K562 (cell line): ENCODE measurements at regions not wholly inside any gene's neighbourhood (a gene's known extent, or its start where the extent isn't known, plus 50 kb on each side); places are given as distances from the start of the nearest gene placed in this dataset.

ENCODE experiments used
- ATAC-seq: fragments of 200-7000 bp; cut with Tn5 transposase; 3 replicates; pipeline ENCODE4 v1.9.1; 2020; ENCODE audit warnings: moderate library complexity
- BruUV-seq: library from RNA; stranded (reverse); fragments of 400-500 nt; replicated peaks from 2 replicates; lab custom pipeline; 2021; lab: Mats Ljungman, UMichigan
- CTCF ChIA-PET: fragments of 300-600 bp; formaldehyde crosslinking; extraction: SDS; loops from one replicate; lab custom pipeline; 2021; ENCODE audit warnings: low intra/inter-chr PET ratio; lab: Yijun Ruan, JAX
- POLR2A ChIA-PET: fragments of 300-600, 350-650 bp; sonication (Branson Sonifier 250); formaldehyde crosslinking; extraction: SDS; loops from one replicate; lab custom pipeline; 2021; ENCODE audit warnings: antibody characterized with exemption, inconsistent platforms; lab: Yijun Ruan, JAX
- DNase-seq, 4 experiments: peaks; one replicate each; pipeline versions ENCODE4 v3.0.0 to v3.0.0-alpha.2; 2011 to 2018; ENCODE audit warnings: low spot score in 3 of 4, mixed read lengths in 3 of 4; ENCODE audit errors: extremely low read depth in 1 of 4
- FAIRE-seq: peaks from 2 replicates; lab custom pipeline; 2011; peaks lifted over from hg19 to GRCh38; lab: Jason Lieb, UNC
- H2AFZ ChIP-seq: 2 replicates; pipeline ENCODE4 v1.6.0; 2011; ENCODE audit warnings: low read depth, low read length, control low read depth, inconsistent platforms
- H3K27ac ChIP-seq: fragments of 200-600 bp; 3 replicates; pipeline ENCODE4 v1.8.0; 2011; ENCODE audit warnings: low read depth, mild to moderate bottlenecking, control low read depth, inconsistent platforms, low read length, moderate library complexity, mixed read lengths; ENCODE audit errors: extremely low read depth
- H3K27me3 ChIP-seq, 2 experiments: fragments of 300-600 bp in 1 of 2; 2 replicates in 1 of 2; 3 replicates in 1 of 2; pipeline versions ENCODE4 v1.6.0 to v1.8.0; 2011; ENCODE audit warnings: inconsistent platforms in 2 of 2, low read length in 2 of 2, mild to moderate bottlenecking in 1 of 2, mixed read lengths in 1 of 2, moderate library complexity in 1 of 2; ENCODE audit not compliant: control insufficient read depth in 2 of 2, insufficient read depth in 2 of 2
- H3K36me3 ChIP-seq: fragments of 300-600 bp; 3 replicates; pipeline ENCODE4 v1.8.0; 2011; ENCODE audit warnings: mild to moderate bottlenecking, low read length, inconsistent platforms; ENCODE audit not compliant: control insufficient read depth, insufficient read depth
- H3K4me1 ChIP-seq, 2 experiments: fragments of 200-600 bp in 1 of 2; replicated peaks in 1 of 2; 2 replicates in 1 of 2; 3 replicates in 1 of 2; pipeline versions ENCODE4 v1.5.1 to v1.8.0; 2011; ENCODE audit warnings: inconsistent platforms in 2 of 2, low read length in 2 of 2, mild to moderate bottlenecking in 1 of 2, mixed read lengths in 1 of 2, moderate library complexity in 1 of 2; ENCODE audit not compliant: control insufficient read depth in 2 of 2, insufficient read depth in 2 of 2
- H3K4me2 ChIP-seq: 2 replicates; pipeline ENCODE4 v1.6.1; 2011; ENCODE audit warnings: low read length, control low read depth, inconsistent platforms, mixed read lengths; ENCODE audit not compliant: insufficient read depth
- H3K4me3 ChIP-seq: fragments of 200-600 bp; sonication (generic), shearing (Covaris generic); 2 replicates; pipeline ENCODE4 v1.5.1; 2016; ENCODE audit warnings: control low read depth, inconsistent platforms
- H3K79me2 ChIP-seq: fragments of 200-600 bp; 3 replicates; pipeline ENCODE4 v1.8.0; 2011; ENCODE audit warnings: low read length, inconsistent platforms; ENCODE audit not compliant: control insufficient read depth, insufficient read depth
- H3K9ac ChIP-seq, 2 experiments: 2 replicates each; pipeline versions ENCODE4 v1.6.0 to v1.6.1; 2011; ENCODE audit warnings: low read depth in 2 of 2, low read length in 2 of 2, control low read depth in 1 of 2, inconsistent platforms in 1 of 2, mild to moderate bottlenecking in 1 of 2, mixed read lengths in 1 of 2; ENCODE audit not compliant: insufficient read depth in 1 of 2
- H3K9me1 ChIP-seq: one replicate; pipeline ENCODE4 v1.6.0; 2011; ENCODE audit warnings: inconsistent platforms, mild to moderate bottlenecking, low read length, moderate library complexity; ENCODE audit not compliant: control insufficient read depth, insufficient read depth
- H3K9me3 ChIP-seq: replicated peaks from 2 replicates; pipeline ENCODE4 v1.5.1; 2011; ENCODE audit warnings: low read depth, low read length, inconsistent platforms; ENCODE audit not compliant: control insufficient read depth, insufficient read depth
- H4K20me1 ChIP-seq: replicated peaks from 2 replicates; pipeline ENCODE4 v1.6.1; 2011; ENCODE audit warnings: low read length, inconsistent platforms, mixed read lengths; ENCODE audit not compliant: control insufficient read depth, insufficient read depth
- HDAC2 ChIP-seq: fragments of 450-650 bp; IDR thresholded peaks from 2 replicates; pipeline ENCODE4 v1.6.1; 2016; ENCODE audit warnings: mild to moderate bottlenecking
- HDAC3 ChIP-seq: fragments of 450-650 bp; IDR thresholded peaks from 2 replicates; pipeline ENCODE4 v1.6.1; 2018; ENCODE audit warnings: borderline replicate concordance, mild to moderate bottlenecking, moderate library complexity; ENCODE audit not compliant: partially characterized antibody
- HNRNPL ChIP-seq: fragments of 200-400 bp; formaldehyde crosslinking; IDR thresholded peaks from 2 replicates; pipeline ENCODE4 v1.6.1; 2017; ENCODE audit warnings: low read depth, mild to moderate bottlenecking, low read length
- NR1H2 ChIP-seq: sonication (generic); formaldehyde crosslinking; IDR thresholded peaks from 2 replicates; pipeline ENCODE4 v1.4.0; 2020; ENCODE audit warnings: mild to moderate bottlenecking, missing genetic modification reagents
- NR2F6 ChIP-seq: fragments of 450-650 bp; formaldehyde crosslinking; IDR thresholded peaks from 2 replicates; pipeline ENCODE4 v1.4.0; 2020; ENCODE audit warnings: mild to moderate bottlenecking
- TAF15 ChIP-seq: fragments of 200-400 bp; formaldehyde crosslinking; IDR thresholded peaks from 2 replicates; pipeline ENCODE4 v1.6.1; 2017; ENCODE audit warnings: mild to moderate bottlenecking, low read depth, low read length, moderate library complexity
- TAF9B ChIP-seq: fragments of 450-650 bp; IDR thresholded peaks from 2 replicates; pipeline ENCODE4 v1.6.1; 2018; ENCODE audit warnings: mild to moderate bottlenecking; ENCODE audit not compliant: partially characterized antibody
- XRCC3 ChIP-seq: fragments of 450-650 bp; IDR thresholded peaks from 2 replicates; pipeline ENCODE4 v1.6.1; 2017; ENCODE audit warnings: mild to moderate bottlenecking, moderate library complexity
- ZNF146 ChIP-seq: IDR thresholded peaks from one replicate; pipeline ENCODE4 v1.6.1; 2018; ENCODE audit warnings: missing compliant biosample characterization; ENCODE audit not compliant: unreplicated experiment
- ZNF253 ChIP-seq: fragments of 250-450 bp; sonication (Bioruptor Pico); conservative IDR thresholded peaks from 2 replicates; pipeline ENCODE4 v1.6.1; 2021; ENCODE audit warnings: mild to moderate bottlenecking
- ZSCAN32 ChIP-seq: fragments of 450-650 bp; formaldehyde crosslinking; IDR thresholded peaks from 2 replicates; pipeline ENCODE4 v1.4.0; 2020; ENCODE audit warnings: mild to moderate bottlenecking, moderate library complexity
- WGBS: fragments of 100-300 bp; shearing (Covaris generic); methylation state at CpG from one replicate; pipeline ENCODE4 v1.1.6; 2016; ENCODE audit warnings: low coverage, mixed read lengths; ENCODE audit not compliant: insufficient coverage; ENCODE audit errors: missing lambda C conversion rate; 5-methylcytosine and 5-hydroxymethylcytosine counted together
- in situ Hi-C: fragments of 300-500 bp; cut with MboI; formaldehyde crosslinking; loops from 4 replicates; pipeline ENCODE4 v1.15.0; 2018; ENCODE audit warnings: inconsistent platforms, mixed read lengths
- intact Hi-C: fragments of 100-400 bp; cut with micrococcal nuclease; formaldehyde crosslinking; loops from 2 replicates; pipeline ENCODE4 v1.14.2; 2022
- TF ChIP-seq, protein P1 (sequence below): sonication (generic); formaldehyde crosslinking; IDR thresholded peaks from 2 replicates; pipeline ENCODE4 v1.8.1; 2022; ENCODE audit warnings: missing genetic modification reagents
- TF ChIP-seq, protein P2 (sequence below): sonication (generic); formaldehyde crosslinking; IDR thresholded peaks from 2 replicates; pipeline ENCODE4 v1.8.0; 2022; ENCODE audit warnings: mild to moderate bottlenecking, missing genetic modification reagents, borderline replicate concordance

DNA sequence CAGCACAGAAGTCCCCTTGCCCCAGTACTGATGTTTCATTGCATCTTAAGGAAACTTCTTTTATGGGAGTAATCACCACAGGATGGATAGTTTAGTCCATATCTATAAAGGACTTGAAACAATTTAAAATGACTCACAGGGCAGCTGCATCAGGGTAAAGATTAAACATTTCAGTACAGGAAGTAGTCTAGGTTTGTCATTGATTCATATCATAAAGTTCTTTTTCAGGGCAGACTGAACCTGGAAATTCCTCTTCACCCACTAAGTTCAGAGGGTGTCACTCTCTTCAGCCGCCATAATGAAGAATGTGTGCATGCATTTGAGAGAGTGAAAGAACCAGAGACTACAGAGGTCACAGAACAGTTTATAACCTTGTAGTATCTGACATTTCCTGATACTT lies 296.3 kb upstream of the JAG1 start (continued):
- TF ChIP-seq ZNF146 (no peak), ZNF253 (no peak), NR2F6 (CRISPR knock-in tag) (no peak), ZSCAN32 (CRISPR knock-in tag) (no peak), HDAC3 (no peak), TAF9B (no peak)
- TF ChIP-seq, protein P1, sequence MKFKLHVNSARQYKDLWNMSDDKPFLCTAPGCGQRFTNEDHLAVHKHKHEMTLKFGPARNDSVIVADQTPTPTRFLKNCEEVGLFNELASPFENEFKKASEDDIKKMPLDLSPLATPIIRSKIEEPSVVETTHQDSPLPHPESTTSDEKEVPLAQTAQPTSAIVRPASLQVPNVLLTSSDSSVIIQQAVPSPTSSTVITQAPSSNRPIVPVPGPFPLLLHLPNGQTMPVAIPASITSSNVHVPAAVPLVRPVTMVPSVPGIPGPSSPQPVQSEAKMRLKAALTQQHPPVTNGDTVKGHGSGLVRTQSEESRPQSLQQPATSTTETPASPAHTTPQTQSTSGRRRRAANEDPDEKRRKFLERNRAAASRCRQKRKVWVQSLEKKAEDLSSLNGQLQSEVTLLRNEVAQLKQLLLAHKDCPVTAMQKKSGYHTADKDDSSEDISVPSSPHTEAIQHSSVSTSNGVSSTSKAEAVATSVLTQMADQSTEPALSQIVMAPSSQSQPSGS = no peak

DNA sequence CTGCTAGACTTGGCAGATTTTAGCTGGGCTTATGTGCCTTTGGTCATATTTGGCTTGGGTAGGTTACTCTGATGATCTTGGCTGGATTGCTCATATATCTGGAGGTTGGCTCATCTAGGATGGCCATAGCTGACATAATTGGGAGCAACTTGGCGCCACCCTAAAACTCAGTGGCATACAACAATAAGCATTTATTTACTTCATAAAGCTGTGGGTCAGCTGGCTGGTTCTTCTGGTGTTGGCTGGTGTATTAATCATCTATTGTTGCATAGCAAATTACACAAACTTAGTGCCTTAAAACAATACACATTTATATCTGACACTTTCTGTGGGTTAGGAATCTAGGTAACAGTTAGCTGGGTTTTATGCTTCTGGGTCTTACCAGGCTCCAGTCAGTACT lies 297.3 kb upstream of the JAG1 start:
- ChIA-PET CTCF (no interaction called here), POLR2A (no interaction called here)
- no peaks in the 10 kb centered on the region for H3K4me1 ChIP-seq
- H4K20me1 ChIP-seq = no peaks in the 10 kb centered on the region
- in situ Hi-C loops = no loop called here
- no peak for TF ChIP-seq HNRNPL
- no peak for TF ChIP-seq TAF15
- TF ChIP-seq NR1H2 (CRISPR knock-in tag) = no peak
- TF ChIP-seq, protein P2, sequence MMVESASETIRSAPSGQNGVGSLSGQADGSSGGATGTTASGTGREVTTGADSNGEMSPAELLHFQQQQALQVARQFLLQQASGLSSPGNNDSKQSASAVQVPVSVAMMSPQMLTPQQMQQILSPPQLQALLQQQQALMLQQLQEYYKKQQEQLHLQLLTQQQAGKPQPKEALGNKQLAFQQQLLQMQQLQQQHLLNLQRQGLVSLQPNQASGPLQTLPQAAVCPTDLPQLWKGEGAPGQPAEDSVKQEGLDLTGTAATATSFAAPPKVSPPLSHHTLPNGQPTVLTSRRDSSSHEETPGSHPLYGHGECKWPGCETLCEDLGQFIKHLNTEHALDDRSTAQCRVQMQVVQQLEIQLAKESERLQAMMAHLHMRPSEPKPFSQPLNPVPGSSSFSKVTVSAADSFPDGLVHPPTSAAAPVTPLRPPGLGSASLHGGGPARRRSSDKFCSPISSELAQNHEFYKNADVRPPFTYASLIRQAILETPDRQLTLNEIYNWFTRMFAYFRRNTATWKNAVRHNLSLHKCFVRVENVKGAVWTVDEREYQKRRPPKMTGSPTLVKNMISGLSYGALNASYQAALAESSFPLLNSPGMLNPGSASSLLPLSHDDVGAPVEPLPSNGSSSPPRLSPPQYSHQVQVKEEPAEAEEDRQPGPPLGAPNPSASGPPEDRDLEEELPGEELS = no peak
- TF ChIP-seq HDAC2 = no peak
- no peak for TF ChIP-seq XRCC3
- ATAC-seq (no peak), FAIRE-seq (no peak), DNase-seq (no peak)
- BruUV-seq = no TSS peak
- WGBS = 0% methylated on average over 1 of the region's 1 CpG
- no peak overlapping the region for H3K4me2 ChIP-seq
- H3K27me3 ChIP-seq = no peaks in the 10 kb centered on the region
- no peak overlapping the region for H3K4me3 ChIP-seq
- no peaks in the 10 kb centered on the region for H3K9me1 ChIP-seq
- intact Hi-C loops = no loop called here
- H3K9ac ChIP-seq = no peak overlapping the region
- H3K9me3 ChIP-seq = no peaks in the 10 kb centered on the region
- H3K27ac ChIP-seq = no peak overlapping the region
- no peak overlapping the region for H2AFZ ChIP-seq
- no peaks in the 10 kb centered on the region for H3K79me2 ChIP-seq
- no peaks in the 10 kb centered on the region for H3K36me3 ChIP-seq
